ENCODE measurements at regions not wholly inside any gene's neighbourhood (a gene's known extent, or its start where the extent isn't known, plus 50 kb on each side); places are given as distances from the start of the nearest gene placed in this dataset.

GRCh38 chr18:64807560-64807959 is 658.7 kb upstream of the LINC00305 start:
- TF ChIP-seq EZH2 (IDR thresholded peaks at IDR 0.05; ENCODE audit: low read length, unreplicated experiment) (no peak), CTCF (conservative IDR thresholded peaks at IDR 0.05; ENCODE audit: low read depth, low read length) (no peak)

All from PC-3 (cell line).